Mesenchymal stem cell (in vitro differentiated cells and primary cell): ENCODE measurements at regions not wholly inside any gene's neighbourhood (a gene's known extent, or its start where the extent isn't known, plus 50 kb on each side); places are given as distances from the start of the nearest gene placed in this dataset.

Experiments
- DNase-seq: peaks from one replicate; pipeline ENCODE4 v3.0.0-alpha.2; 2013
- H2AFZ ChIP-seq: one replicate; pipeline ENCODE4 v1.6.1; 2013; ENCODE audit warnings: low read depth, mild to moderate bottlenecking, control low read depth, inconsistent platforms, low read length, moderate library complexity
- H2AK5ac ChIP-seq: 2 replicates; pipeline ENCODE4 v1.6.1; 2013; ENCODE audit warnings: low read length, moderate library complexity, mild to moderate bottlenecking, inconsistent platforms; ENCODE audit not compliant: severe bottlenecking
- H2BK120ac ChIP-seq: one replicate; pipeline ENCODE4 v1.6.1; 2013; ENCODE audit warnings: low read depth, mild to moderate bottlenecking, inconsistent platforms, low read length, moderate library complexity
- H2BK12ac ChIP-seq, 2 experiments: one replicate each; pipeline ENCODE4 v1.6.1; 2013; ENCODE audit warnings: inconsistent platforms in 2 of 2, low read length in 2 of 2, mild to moderate bottlenecking in 2 of 2, moderate library complexity in 2 of 2, control low read depth in 1 of 2
- H2BK15ac ChIP-seq: one replicate; pipeline ENCODE4 v1.6.1; 2013; ENCODE audit warnings: mild to moderate bottlenecking, low read depth, inconsistent platforms; ENCODE audit not compliant: poor library complexity, severe bottlenecking
- H2BK5ac ChIP-seq: 2 replicates; pipeline ENCODE4 v1.6.1; 2013; ENCODE audit warnings: low read depth, mild to moderate bottlenecking, low read length, control low read depth, inconsistent platforms; ENCODE audit not compliant: poor library complexity, severe bottlenecking
- H3K14ac ChIP-seq, 2 experiments: one replicate each; pipeline ENCODE4 v1.6.1; 2013; ENCODE audit warnings: inconsistent platforms in 2 of 2, low read length in 2 of 2, control low read depth in 1 of 2, mild to moderate bottlenecking in 1 of 2, moderate library complexity in 1 of 2
- H3K18ac ChIP-seq, 2 experiments: one replicate each; pipeline ENCODE4 v1.6.1; 2013; ENCODE audit warnings: inconsistent platforms in 2 of 2, low read length in 2 of 2, control low read depth in 1 of 2, low read depth in 1 of 2, mild to moderate bottlenecking in 1 of 2
- H3K23ac ChIP-seq, 2 experiments: one replicate each; pipeline ENCODE4 v1.6.1; 2013; ENCODE audit warnings: inconsistent platforms in 2 of 2, low read length in 2 of 2, mild to moderate bottlenecking in 2 of 2, moderate library complexity in 2 of 2, control low read depth in 1 of 2
- H3K27ac ChIP-seq: 2 replicates; pipeline ENCODE4 v1.5.1; 2013; ENCODE audit warnings: mild to moderate bottlenecking, moderate library complexity, low read length, control low read depth, inconsistent platforms; ENCODE audit not compliant: poor library complexity, severe bottlenecking
- H3K27me3 ChIP-seq, 2 experiments: 2 replicates each; pipeline versions ENCODE4 v1.6.1 to v1.7.0; 2013; ENCODE audit warnings: low read length in 2 of 2, mild to moderate bottlenecking in 2 of 2, moderate library complexity in 2 of 2, control low read depth in 1 of 2, inconsistent platforms in 1 of 2; ENCODE audit not compliant: control insufficient read depth in 1 of 2, insufficient read depth in 1 of 2
- H3K36me3 ChIP-seq, 2 experiments: 2 replicates each; pipeline versions ENCODE4 v1.6.1 to v1.7.0; 2013; ENCODE audit warnings: low read length in 2 of 2, control low read depth in 1 of 2, inconsistent platforms in 1 of 2, low read depth in 1 of 2, mild to moderate bottlenecking in 1 of 2; ENCODE audit not compliant: insufficient read depth in 2 of 2, control insufficient read depth in 1 of 2
- H3K4ac ChIP-seq, 2 experiments: one replicate each; pipeline ENCODE4 v1.6.1; 2013; ENCODE audit warnings: inconsistent platforms in 2 of 2, low read length in 2 of 2, mild to moderate bottlenecking in 2 of 2, moderate library complexity in 2 of 2, control low read depth in 1 of 2, low read depth in 1 of 2
- H3K4me1 ChIP-seq: 2 replicates; pipeline ENCODE4 v1.6.1; 2013; ENCODE audit warnings: low read depth, low read length, control low read depth; ENCODE audit not compliant: control insufficient read depth, insufficient read depth
- H3K4me2 ChIP-seq: 2 replicates; pipeline ENCODE4 v1.6.1; 2013; ENCODE audit warnings: low read length, mild to moderate bottlenecking, inconsistent platforms; ENCODE audit not compliant: poor library complexity, severe bottlenecking
- H3K4me3 ChIP-seq, 2 experiments: 2 replicates each; pipeline versions ENCODE4 v1.5.1 to v1.7.0; 2013; ENCODE audit warnings: low read length in 2 of 2, mild to moderate bottlenecking in 2 of 2, control low read depth in 1 of 2, low read depth in 1 of 2; ENCODE audit not compliant: insufficient read depth in 1 of 2
- H3K79me1 ChIP-seq: replicated peaks from 2 replicates; pipeline ENCODE4 v1.6.1; 2013; ENCODE audit warnings: mild to moderate bottlenecking, control low read depth, low read length, inconsistent platforms; ENCODE audit not compliant: poor library complexity, severe bottlenecking
- H3K9ac ChIP-seq: 2 replicates; pipeline ENCODE4 v1.7.0; 2013; ENCODE audit warnings: mild to moderate bottlenecking, low read length, moderate library complexity
- H3K9me3 ChIP-seq: 2 replicates; pipeline ENCODE4 v1.7.0; 2013; ENCODE audit warnings: mild to moderate bottlenecking, low read length; ENCODE audit not compliant: control insufficient read depth
- H4K8ac ChIP-seq: one replicate; pipeline ENCODE4 v1.6.1; 2013; ENCODE audit warnings: inconsistent platforms, mild to moderate bottlenecking, low read length, moderate library complexity
- H4K91ac ChIP-seq: one replicate; pipeline ENCODE4 v1.6.1; 2013; ENCODE audit warnings: mild to moderate bottlenecking, low read length, inconsistent platforms
- WGBS: methylation state at CpG from one replicate; pipeline ENCODE4 v1.1.7; 2013; ENCODE audit warnings: mixed read lengths; 5-methylcytosine and 5-hydroxymethylcytosine counted together

DNA sequence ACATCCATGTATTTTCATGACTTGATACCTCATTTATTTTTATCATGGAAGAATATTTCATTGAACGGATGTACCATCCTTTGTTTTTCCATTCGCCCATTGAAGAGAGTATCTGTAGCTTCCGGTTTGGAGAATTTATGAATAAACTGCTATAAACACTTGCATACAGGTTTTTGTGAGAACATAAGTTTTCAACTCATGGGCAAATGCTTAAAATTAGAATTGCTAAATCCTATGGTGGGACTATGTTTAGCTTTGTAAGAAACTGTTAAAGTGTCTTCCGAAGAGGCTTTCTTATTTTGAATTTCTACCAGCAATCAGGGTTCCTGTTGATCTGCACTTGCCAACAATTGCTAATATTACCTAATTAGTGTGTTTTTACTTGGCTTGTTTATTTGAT, 938.9 kb downstream of the TDRD15 start:
- no peak overlapping the region for H3K4ac ChIP-seq
- H3K4me3 ChIP-seq = no peak overlapping the region
- no peak overlapping the region for H4K91ac ChIP-seq
- H2BK12ac ChIP-seq = no peak overlapping the region
- H2BK15ac ChIP-seq = no peak overlapping the region
- H2BK120ac ChIP-seq = no peak overlapping the region
- H3K4me2 ChIP-seq = no peak overlapping the region
- H2AFZ ChIP-seq = no peak overlapping the region
- no peaks in the 10 kb centered on the region for H3K79me1 ChIP-seq
- DNase-seq = no peak
- H2BK5ac ChIP-seq = no peak overlapping the region
- no peak overlapping the region for H3K27ac ChIP-seq
- H4K8ac ChIP-seq = no peak overlapping the region
- H3K27me3 ChIP-seq = no peaks in the 10 kb centered on the region
- H3K36me3 ChIP-seq = no peaks in the 10 kb centered on the region
- 94% methylated on average over 3 of the region's 4 CpGs for WGBS
- no peak overlapping the region for H3K23ac ChIP-seq
- no peak overlapping the region for H3K14ac ChIP-seq
- H3K18ac ChIP-seq = no peak overlapping the region
- H3K4me1 ChIP-seq = no peaks in the 10 kb centered on the region
- H3K9ac ChIP-seq = no peak overlapping the region
- no peaks in the 10 kb centered on the region for H3K9me3 ChIP-seq
- H2AK5ac ChIP-seq = no peak overlapping the region

DNA sequence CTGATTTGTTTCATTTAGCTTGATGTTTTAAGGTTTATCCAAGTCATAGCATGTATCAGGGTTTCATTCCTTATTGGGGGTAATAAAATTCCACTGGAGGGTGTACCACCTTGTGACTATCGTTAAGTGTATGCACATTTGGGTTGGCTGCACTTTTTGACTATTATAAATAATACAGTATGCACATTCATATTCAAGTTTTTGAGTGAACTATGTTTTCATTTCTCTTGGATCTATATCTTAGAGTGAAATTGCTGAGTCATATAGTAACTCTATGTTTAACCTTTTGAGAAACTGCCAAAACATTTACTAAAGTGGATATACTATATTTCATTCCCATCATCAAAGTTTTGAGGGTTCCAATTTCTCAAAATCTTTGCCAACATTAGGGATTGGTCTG, 952.7 kb downstream of the TDRD15 start:
- Histone ChIP-seq H2BK120ac (no peak overlapping the region), H4K91ac (no peak overlapping the region), H2BK12ac (no peak overlapping the region), H2AK5ac (no peak overlapping the region), H2BK15ac (no peak overlapping the region), H2BK5ac (no peak overlapping the region), H3K9ac (no peak overlapping the region), H3K4me1 (no peaks in the 10 kb centered on the region), H2AFZ (no peak overlapping the region), H3K4me3 (no peak overlapping the region), H3K27ac (no peak overlapping the region), H3K9me3 (peaks cover 7% of the 10 kb centered on the region), H3K36me3 (no peaks in the 10 kb centered on the region), H3K4me2 (no peak overlapping the region), H3K79me1 (no peaks in the 10 kb centered on the region), H3K27me3 (no peaks in the 10 kb centered on the region), H3K18ac (no peak overlapping the region), H3K23ac (no peak overlapping the region), H3K4ac (no peak overlapping the region), H4K8ac (no peak overlapping the region), H3K14ac (no peak overlapping the region)
- WGBS = no CpG with 5 or more reads among the region's 1 CpG
- DNase-seq = no peak

DNA sequence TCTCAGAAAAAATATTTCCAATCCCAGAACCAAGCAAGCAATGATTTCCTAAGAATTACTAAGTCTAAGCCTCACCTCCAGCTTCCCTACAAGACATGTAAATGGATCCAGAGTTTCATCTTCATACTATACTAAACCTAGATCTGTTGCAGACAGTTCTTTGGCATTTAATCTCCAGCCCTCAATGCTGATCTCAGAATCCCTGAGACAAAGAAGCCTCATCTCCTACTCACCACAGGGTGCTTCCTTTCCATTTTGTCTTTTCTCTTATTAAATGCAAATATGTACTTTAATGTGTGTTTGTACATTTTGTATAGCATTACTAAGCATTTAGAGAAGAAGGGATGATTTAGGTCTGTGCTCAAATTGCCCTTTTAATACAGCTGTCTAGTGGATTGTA, 954.9 kb downstream of the TDRD15 start:
- H3K9me3 ChIP-seq = peaks cover 7% of the 10 kb centered on the region
- H3K27me3 ChIP-seq = no peaks in the 10 kb centered on the region
- H3K79me1 ChIP-seq = no peaks in the 10 kb centered on the region
- H3K4ac ChIP-seq = no peak overlapping the region
- H3K9ac ChIP-seq = no peak overlapping the region
- no peak overlapping the region for H3K27ac ChIP-seq
- H2BK12ac ChIP-seq = no peak overlapping the region
- H3K14ac ChIP-seq = no peak overlapping the region
- no peak overlapping the region for H4K8ac ChIP-seq
- no peak overlapping the region for H3K4me3 ChIP-seq
- no peak overlapping the region for H4K91ac ChIP-seq
- no peak overlapping the region for H2BK120ac ChIP-seq
- no peak overlapping the region for H2AFZ ChIP-seq
- no peak overlapping the region for H3K18ac ChIP-seq
- H3K36me3 ChIP-seq = no peaks in the 10 kb centered on the region
- H3K4me2 ChIP-seq = no peak overlapping the region
- H2BK5ac ChIP-seq = no peak overlapping the region
- H2BK15ac ChIP-seq = no peak overlapping the region
- no peak overlapping the region for H2AK5ac ChIP-seq
- DNase-seq = no peak
- no peak overlapping the region for H3K23ac ChIP-seq
- no peaks in the 10 kb centered on the region for H3K4me1 ChIP-seq

DNA sequence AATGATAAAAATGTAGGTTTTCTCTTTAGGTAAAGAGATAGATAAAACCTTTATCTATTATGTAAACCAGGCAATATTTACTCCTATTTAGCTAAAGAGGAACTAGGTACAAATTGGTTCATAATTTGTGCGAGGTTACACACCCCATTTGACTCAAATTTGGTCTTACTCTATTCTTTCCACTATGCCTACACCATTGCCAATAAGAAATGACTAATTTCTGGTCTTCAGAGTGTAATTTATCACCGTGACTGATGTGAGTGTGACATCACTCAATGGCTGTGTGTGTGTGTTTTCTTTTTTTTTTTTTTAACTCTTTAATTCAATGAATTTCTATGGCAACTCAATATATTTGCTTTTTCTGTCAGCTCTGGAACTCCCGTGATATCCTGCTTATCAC, 955.8 kb downstream of the TDRD15 start:
- H3K9me3 ChIP-seq = no peaks in the 10 kb centered on the region
- no peak overlapping the region for H2BK15ac ChIP-seq
- H3K18ac ChIP-seq = no peak overlapping the region
- H2AFZ ChIP-seq = no peak overlapping the region
- H4K91ac ChIP-seq = no peak overlapping the region
- H3K79me1 ChIP-seq = no peaks in the 10 kb centered on the region
- H3K27me3 ChIP-seq = no peaks in the 10 kb centered on the region
- no peak overlapping the region for H3K23ac ChIP-seq
- no peak overlapping the region for H2AK5ac ChIP-seq
- no peak overlapping the region for H2BK120ac ChIP-seq
- H2BK5ac ChIP-seq = no peak overlapping the region
- no peak overlapping the region for H3K4me2 ChIP-seq
- H3K27ac ChIP-seq = no peak overlapping the region
- WGBS = no CpG with 5 or more reads among the region's 3 CpGs
- DNase-seq = no peak
- no peaks in the 10 kb centered on the region for H3K4me1 ChIP-seq
- H3K4ac ChIP-seq = no peak overlapping the region
- no peak overlapping the region for H3K14ac ChIP-seq
- H3K4me3 ChIP-seq = no peak overlapping the region
- H4K8ac ChIP-seq = no peak overlapping the region
- no peak overlapping the region for H3K9ac ChIP-seq
- H2BK12ac ChIP-seq = no peak overlapping the region
- no peaks in the 10 kb centered on the region for H3K36me3 ChIP-seq
